ENCODE measurements at regions not wholly inside any gene's neighbourhood (a gene's known extent, or its start where the extent isn't known, plus 50 kb on each side); places are given as distances from the start of the nearest gene placed in this dataset.
"Not testable (repeated sequence)": the region's sequence is repeated elsewhere in the genome, so short reads cannot be mapped to it uniquely, and the experiment has no call there.

- peak; percentile 62 for DNase-seq
Observed at GRCh38 chr12:66776974-66777373, 98.1 kb upstream of the GRIP1 start.

GRCh38 chr12:66779466-66779865 lies 100.6 kb upstream of the GRIP1 start:
- no peak for DNase-seq

- DNase-seq = no peak
Observed at GRCh38 chr12:66786531-66787308, 107.8 kb upstream of the GRIP1 start.

GRCh38 chr12:66799551-66799950 lies 120.7 kb upstream of the GRIP1 start:
- DNase-seq = no peak

- DNase-seq = no peak
Observed at GRCh38 chr12:66800046-66800445, 121.2 kb upstream of the GRIP1 start.

- no peak for DNase-seq
Observed at GRCh38 chr12:66803930-66804329, 125.1 kb upstream of the GRIP1 start.

- no peak for DNase-seq
Observed at GRCh38 chr12:66804563-66804974, 125.7 kb upstream of the GRIP1 start.

- no peak for DNase-seq
Observed at GRCh38 chr12:66808606-66809005, 129.7 kb upstream of the GRIP1 start.

- DNase-seq = no peak
Observed at GRCh38 chr12:66813137-66813892, 134.4 kb upstream of the GRIP1 start.

- DNase-seq = no peak
Observed at GRCh38 chr12:66819587-66819986, 140.7 kb upstream of the GRIP1 start.

GRCh38 chr12:66822961-66823360 lies 144.1 kb upstream of the GRIP1 start:
- DNase-seq = no peak

GRCh38 chr12:66823857-66824570 lies 145.1 kb upstream of the GRIP1 start:
- DNase-seq = no peak

- DNase-seq = not testable (repeated sequence)
Observed at GRCh38 chr12:66825921-66826320, 147.0 kb upstream of the GRIP1 start.

- DNase-seq = no peak
Observed at GRCh38 chr12:66829660-66830325, 150.9 kb upstream of the GRIP1 start.

- DNase-seq = no peak
Observed at GRCh38 chr12:66831495-66831894, 152.6 kb upstream of the GRIP1 start.

GRCh38 chr12:66832997-66833396 lies 154.1 kb upstream of the GRIP1 start:
- DNase-seq = no peak

GRCh38 chr12:66836623-66837310 lies 157.9 kb upstream of the GRIP1 start:
- no peak for DNase-seq

GRCh38 chr12:66837311-66837627 lies 158.4 kb upstream of the GRIP1 start:
- DNase-seq = no peak

- no peak for DNase-seq
Observed at GRCh38 chr12:66838366-66838765, 159.5 kb upstream of the GRIP1 start.

- no peak for DNase-seq
Observed at GRCh38 chr12:66848967-66849366, 170.1 kb upstream of the GRIP1 start.

- DNase-seq = no peak
Observed at GRCh38 chr12:66851134-66851533, 172.3 kb upstream of the GRIP1 start.

GRCh38 chr12:66852091-66852490 lies 173.2 kb upstream of the GRIP1 start:
- DNase-seq = no peak

- no peak for DNase-seq
Observed at GRCh38 chr12:66852765-66853164, 173.9 kb upstream of the GRIP1 start.

Measured in activated effector memory CD4-positive, alpha-beta T cell treated with anti-CD3 and anti-CD28 coated beads, Interleukin-2, amount 50 U/mL, for 16 hours (primary cell).